22Rv1 (cell line): ENCODE measurements at regions not wholly inside any gene's neighbourhood (a gene's known extent, or its start where the extent isn't known, plus 50 kb on each side); places are given as distances from the start of the nearest gene placed in this dataset.

Experiments used
- H3K27ac ChIP-seq: fragments of 450-650 bp; 2 replicates; pipeline ENCODE4 v1.5.1; 2017
- CTCF ChIP-seq: fragments of 450-650 bp; IDR thresholded peaks from 2 replicates; pipeline ENCODE4 v1.5.1; 2017; ENCODE audit warnings: mild to moderate bottlenecking
- ZFX ChIP-seq: fragments of 450-650 bp; IDR thresholded peaks from 2 replicates; pipeline ENCODE4 v1.6.1; 2017; ENCODE audit warnings: antibody characterized with exemption, borderline replicate concordance

GRCh38 chr6:119845161-119845560 is 495.6 kb upstream of the MAN1A1 start:
- no peak for TF ChIP-seq ZFX
- TF ChIP-seq CTCF = no peak
- H3K27ac ChIP-seq = no peak overlapping the region

DNA sequence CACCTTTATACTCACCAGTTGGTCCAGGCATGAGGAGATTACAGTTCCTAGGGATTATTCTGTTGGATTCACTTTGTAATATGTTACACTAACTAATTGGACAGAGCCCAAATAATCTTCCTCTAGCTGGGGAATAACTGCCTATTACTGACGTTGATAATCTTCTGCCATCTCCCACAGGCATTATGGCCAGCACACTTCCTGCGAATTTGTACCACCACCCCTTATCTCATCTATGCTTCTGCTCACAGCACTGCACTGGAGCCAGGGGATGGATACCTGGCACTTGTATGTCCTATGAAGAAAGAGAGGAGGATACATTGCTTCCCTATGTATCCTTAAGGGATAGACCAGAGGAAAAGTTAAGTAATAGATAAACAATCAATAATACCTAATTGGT is 494.8 kb upstream of the MAN1A1 start:
- TF ChIP-seq ZFX (no peak), CTCF (no peak)
- no peak overlapping the region for H3K27ac ChIP-seq

DNA sequence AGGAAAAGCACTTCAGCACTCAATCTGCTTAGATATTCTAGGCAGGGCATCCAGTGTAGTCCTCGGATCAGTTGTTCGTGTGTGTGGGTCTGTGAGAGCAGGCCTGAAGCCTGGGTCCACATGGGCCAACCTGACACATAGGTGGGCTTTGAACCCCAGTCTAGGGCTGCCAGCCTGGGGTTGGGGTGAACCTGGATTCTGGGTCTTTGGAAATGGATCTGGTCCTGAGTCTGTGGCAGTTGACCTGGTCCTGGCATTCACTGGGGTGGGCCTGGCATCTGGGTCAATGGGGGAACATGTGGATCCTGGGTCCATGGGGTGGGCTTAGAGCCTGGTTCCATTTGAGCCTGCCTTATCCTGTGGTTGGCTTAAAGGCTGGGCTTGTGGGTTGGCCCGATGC is 492.6 kb upstream of the MAN1A1 start:
- TF ChIP-seq ZFX (no peak), CTCF (no peak)

DNA sequence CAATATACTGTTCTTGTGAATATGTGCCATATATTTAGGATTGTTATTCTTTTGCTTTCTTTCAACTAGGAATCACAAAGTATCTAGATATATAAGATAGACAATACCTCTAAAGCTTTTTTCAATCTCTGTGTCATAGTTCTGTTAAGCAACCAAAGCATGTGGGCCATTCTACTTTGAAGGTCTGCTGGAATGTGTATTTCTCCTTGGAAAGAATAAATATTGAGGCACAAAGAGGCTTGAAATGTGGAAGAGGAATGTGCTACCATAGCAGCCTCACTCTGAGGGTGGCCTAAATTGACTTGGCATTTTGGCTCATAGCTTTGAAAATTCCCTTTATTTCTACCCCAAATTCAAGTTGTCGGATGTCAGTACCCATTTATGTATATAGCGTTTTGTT is 488.5 kb upstream of the MAN1A1 start:
- H3K27ac ChIP-seq = no peak overlapping the region
- TF ChIP-seq ZFX (no peak), CTCF (no peak)

More for the DNA sequence above, 492.6 kb upstream of the MAN1A1 start:
- H3K27ac ChIP-seq = no peak overlapping the region

DNA sequence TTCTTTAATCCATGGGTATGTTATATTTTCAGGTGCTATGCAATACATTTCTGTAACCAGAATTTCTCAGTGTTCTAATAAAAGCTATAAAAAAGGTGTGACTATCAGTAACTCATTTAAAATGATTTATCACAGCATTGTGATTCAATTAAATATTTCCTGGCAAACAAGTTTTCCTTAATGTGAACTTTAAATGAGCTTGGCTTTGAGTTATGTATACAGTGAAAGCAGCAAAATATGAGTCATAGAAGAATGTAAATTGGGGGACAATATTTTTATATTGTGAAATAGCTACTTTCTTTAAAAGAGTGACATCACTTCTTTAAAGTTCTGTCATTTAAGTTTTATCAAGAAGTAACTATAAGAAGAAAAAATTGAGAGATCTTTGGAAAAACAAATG is 484.9 kb upstream of the MAN1A1 start:
- no peak overlapping the region for H3K27ac ChIP-seq
- TF ChIP-seq CTCF (no peak), ZFX (no peak)

- no peak overlapping the region for H3K27ac ChIP-seq
- no peak for TF ChIP-seq ZFX
- TF ChIP-seq CTCF = no peak
Measured at GRCh38 chr6:119832411-119832810, 482.9 kb upstream of the MAN1A1 start.

GRCh38 chr6:119830494-119831295 is 481.1 kb upstream of the MAN1A1 start:
- TF ChIP-seq CTCF = no peak
- TF ChIP-seq ZFX = no peak
- no peak overlapping the region for H3K27ac ChIP-seq
